ENCODE measurements at regions not wholly inside any gene's neighbourhood (a gene's known extent, or its start where the extent isn't known, plus 50 kb on each side); places are given as distances from the start of the nearest gene placed in this dataset.

DNA sequence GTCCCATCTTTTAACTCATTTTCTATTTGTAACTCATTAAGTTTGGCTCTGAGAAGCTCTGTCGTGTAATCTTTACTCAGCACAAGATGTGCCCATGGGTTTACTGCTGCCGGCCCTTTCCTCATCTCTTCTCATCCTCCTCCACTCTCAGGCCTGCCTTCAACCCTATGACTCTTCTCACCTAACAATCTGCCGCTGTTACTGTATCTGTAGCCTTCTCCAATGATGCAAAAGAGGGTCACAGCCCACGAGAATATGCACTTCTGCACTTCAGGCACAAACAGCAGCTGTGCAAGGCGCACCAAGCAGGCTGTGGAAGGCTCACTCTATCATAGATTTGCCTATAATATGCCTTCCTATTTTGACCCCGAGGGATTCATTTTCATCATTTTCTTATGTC lies 546.5 kb upstream of the GALNTL6 start:
- H2AFZ ChIP-seq, result peak overlapping the region; percentile 69
- H4K20me1 ChIP-seq (replicated peaks; ENCODE audit: insufficient read depth), result no peaks in the 10 kb centered on the region
- no peaks in the 10 kb centered on the region for H3K9me2 ChIP-seq (ENCODE audit: insufficient read depth)
- peaks cover 1% of the 10 kb centered on the region; the same call in 1 of the 3 replicates for H3K4me1 Mint-ChIP-seq
- no peaks in the 10 kb centered on the region for H3K27me3 ChIP-seq (ENCODE audit: insufficient read depth)
- H3K9me3 Mint-ChIP-seq, result no peaks in the 10 kb centered on the region
- no peaks in the 10 kb centered on the region for H3K36me3 Mint-ChIP-seq (ENCODE audit: low read depth)
- no peak for TF ChIP-seq CREB1 (CRISPR knock-in tag; IDR thresholded peaks at IDR 0.05; ENCODE audit: low read depth)
- TF ChIP-seq, protein P1, sequence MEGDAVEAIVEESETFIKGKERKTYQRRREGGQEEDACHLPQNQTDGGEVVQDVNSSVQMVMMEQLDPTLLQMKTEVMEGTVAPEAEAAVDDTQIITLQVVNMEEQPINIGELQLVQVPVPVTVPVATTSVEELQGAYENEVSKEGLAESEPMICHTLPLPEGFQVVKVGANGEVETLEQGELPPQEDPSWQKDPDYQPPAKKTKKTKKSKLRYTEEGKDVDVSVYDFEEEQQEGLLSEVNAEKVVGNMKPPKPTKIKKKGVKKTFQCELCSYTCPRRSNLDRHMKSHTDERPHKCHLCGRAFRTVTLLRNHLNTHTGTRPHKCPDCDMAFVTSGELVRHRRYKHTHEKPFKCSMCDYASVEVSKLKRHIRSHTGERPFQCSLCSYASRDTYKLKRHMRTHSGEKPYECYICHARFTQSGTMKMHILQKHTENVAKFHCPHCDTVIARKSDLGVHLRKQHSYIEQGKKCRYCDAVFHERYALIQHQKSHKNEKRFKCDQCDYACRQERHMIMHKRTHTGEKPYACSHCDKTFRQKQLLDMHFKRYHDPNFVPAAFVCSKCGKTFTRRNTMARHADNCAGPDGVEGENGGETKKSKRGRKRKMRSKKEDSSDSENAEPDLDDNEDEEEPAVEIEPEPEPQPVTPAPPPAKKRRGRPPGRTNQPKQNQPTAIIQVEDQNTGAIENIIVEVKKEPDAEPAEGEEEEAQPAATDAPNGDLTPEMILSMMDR (conservative IDR thresholded peaks at IDR 0.05; ENCODE audit: low read depth in 2 of 2), result no peak
- TF ChIP-seq JUNB (IDR thresholded peaks at IDR 0.05; ENCODE audit: unreplicated experiment), result no peak
- TF ChIP-seq NANOG (IDR thresholded peaks at IDR 0.05; ENCODE audit: borderline replicate concordance), result no peak
- TF ChIP-seq, protein P2, sequence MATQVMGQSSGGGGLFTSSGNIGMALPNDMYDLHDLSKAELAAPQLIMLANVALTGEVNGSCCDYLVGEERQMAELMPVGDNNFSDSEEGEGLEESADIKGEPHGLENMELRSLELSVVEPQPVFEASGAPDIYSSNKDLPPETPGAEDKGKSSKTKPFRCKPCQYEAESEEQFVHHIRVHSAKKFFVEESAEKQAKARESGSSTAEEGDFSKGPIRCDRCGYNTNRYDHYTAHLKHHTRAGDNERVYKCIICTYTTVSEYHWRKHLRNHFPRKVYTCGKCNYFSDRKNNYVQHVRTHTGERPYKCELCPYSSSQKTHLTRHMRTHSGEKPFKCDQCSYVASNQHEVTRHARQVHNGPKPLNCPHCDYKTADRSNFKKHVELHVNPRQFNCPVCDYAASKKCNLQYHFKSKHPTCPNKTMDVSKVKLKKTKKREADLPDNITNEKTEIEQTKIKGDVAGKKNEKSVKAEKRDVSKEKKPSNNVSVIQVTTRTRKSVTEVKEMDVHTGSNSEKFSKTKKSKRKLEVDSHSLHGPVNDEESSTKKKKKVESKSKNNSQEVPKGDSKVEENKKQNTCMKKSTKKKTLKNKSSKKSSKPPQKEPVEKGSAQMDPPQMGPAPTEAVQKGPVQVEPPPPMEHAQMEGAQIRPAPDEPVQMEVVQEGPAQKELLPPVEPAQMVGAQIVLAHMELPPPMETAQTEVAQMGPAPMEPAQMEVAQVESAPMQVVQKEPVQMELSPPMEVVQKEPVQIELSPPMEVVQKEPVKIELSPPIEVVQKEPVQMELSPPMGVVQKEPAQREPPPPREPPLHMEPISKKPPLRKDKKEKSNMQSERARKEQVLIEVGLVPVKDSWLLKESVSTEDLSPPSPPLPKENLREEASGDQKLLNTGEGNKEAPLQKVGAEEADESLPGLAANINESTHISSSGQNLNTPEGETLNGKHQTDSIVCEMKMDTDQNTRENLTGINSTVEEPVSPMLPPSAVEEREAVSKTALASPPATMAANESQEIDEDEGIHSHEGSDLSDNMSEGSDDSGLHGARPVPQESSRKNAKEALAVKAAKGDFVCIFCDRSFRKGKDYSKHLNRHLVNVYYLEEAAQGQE (IDR thresholded peaks at IDR 0.05; ENCODE audit: unreplicated experiment), result no peak
- TF ChIP-seq, protein P3, sequence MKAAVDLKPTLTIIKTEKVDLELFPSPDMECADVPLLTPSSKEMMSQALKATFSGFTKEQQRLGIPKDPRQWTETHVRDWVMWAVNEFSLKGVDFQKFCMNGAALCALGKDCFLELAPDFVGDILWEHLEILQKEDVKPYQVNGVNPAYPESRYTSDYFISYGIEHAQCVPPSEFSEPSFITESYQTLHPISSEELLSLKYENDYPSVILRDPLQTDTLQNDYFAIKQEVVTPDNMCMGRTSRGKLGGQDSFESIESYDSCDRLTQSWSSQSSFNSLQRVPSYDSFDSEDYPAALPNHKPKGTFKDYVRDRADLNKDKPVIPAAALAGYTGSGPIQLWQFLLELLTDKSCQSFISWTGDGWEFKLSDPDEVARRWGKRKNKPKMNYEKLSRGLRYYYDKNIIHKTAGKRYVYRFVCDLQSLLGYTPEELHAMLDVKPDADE (IDR thresholded peaks at IDR 0.05), result no peak
- TF ChIP-seq, protein P4, sequence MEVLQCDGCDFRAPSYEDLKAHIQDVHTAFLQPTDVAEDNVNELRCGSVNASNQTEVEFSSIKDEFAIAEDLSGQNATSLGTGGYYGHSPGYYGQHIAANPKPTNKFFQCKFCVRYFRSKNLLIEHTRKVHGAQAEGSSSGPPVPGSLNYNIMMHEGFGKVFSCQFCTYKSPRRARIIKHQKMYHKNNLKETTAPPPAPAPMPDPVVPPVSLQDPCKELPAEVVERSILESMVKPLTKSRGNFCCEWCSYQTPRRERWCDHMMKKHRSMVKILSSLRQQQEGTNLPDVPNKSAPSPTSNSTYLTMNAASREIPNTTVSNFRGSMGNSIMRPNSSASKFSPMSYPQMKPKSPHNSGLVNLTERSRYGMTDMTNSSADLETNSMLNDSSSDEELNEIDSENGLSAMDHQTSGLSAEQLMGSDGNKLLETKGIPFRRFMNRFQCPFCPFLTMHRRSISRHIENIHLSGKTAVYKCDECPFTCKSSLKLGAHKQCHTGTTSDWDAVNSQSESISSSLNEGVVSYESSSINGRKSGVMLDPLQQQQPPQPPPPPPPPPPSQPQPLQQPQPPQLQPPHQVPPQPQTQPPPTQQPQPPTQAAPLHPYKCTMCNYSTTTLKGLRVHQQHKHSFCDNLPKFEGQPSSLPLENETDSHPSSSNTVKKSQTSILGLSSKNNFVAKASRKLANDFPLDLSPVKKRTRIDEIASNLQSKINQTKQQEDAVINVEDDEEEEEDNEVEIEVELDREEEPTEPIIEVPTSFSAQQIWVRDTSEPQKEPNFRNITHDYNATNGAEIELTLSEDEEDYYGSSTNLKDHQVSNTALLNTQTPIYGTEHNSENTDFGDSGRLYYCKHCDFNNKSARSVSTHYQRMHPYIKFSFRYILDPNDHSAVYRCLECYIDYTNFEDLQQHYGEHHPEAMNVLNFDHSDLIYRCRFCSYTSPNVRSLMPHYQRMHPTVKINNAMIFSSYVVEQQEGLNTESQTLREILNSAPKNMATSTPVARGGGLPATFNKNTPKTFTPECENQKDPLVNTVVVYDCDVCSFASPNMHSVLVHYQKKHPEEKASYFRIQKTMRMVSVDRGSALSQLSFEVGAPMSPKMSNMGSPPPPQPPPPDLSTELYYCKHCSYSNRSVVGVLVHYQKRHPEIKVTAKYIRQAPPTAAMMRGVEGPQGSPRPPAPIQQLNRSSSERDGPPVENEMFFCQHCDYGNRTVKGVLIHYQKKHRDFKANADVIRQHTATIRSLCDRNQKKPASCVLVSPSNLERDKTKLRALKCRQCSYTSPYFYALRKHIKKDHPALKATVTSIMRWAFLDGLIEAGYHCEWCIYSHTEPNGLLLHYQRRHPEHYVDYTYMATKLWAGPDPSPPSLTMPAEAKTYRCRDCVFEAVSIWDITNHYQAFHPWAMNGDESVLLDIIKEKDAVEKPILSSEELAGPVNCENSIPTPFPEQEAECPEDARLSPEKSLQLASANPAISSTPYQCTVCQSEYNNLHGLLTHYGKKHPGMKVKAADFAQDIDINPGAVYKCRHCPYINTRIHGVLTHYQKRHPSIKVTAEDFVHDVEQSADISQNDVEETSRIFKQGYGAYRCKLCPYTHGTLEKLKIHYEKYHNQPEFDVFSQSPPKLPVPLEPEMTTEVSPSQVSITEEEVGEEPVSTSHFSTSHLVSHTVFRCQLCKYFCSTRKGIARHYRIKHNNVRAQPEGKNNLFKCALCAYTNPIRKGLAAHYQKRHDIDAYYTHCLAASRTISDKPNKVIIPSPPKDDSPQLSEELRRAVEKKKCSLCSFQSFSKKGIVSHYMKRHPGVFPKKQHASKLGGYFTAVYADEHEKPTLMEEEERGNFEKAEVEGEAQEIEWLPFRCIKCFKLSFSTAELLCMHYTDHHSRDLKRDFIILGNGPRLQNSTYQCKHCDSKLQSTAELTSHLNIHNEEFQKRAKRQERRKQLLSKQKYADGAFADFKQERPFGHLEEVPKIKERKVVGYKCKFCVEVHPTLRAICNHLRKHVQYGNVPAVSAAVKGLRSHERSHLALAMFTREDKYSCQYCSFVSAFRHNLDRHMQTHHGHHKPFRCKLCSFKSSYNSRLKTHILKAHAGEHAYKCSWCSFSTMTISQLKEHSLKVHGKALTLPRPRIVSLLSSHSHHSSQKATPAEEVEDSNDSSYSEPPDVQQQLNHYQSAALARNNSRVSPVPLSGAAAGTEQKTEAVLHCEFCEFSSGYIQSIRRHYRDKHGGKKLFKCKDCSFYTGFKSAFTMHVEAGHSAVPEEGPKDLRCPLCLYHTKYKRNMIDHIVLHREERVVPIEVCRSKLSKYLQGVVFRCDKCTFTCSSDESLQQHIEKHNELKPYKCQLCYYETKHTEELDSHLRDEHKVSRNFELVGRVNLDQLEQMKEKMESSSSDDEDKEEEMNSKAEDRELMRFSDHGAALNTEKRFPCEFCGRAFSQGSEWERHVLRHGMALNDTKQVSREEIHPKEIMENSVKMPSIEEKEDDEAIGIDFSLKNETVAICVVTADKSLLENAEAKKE (CRISPR knock-in tag; IDR thresholded peaks at IDR 0.05), result no peak
- no peak for TF ChIP-seq STAT1 (IDR thresholded peaks at IDR 0.05; ENCODE audit: unreplicated experiment)
- no peak for TF ChIP-seq ZNF331 (CRISPR knock-in tag; IDR thresholded peaks at IDR 0.05; ENCODE audit: low read depth)
- TF ChIP-seq ZNF114 (CRISPR knock-in tag; IDR thresholded peaks at IDR 0.05), result no peak
- no peak for TF ChIP-seq EZH2phosphoT487 (IDR thresholded peaks at IDR 0.05; ENCODE audit: unreplicated experiment)
- no peak for TF ChIP-seq POLR2AphosphoS5 (IDR thresholded peaks at IDR 0.05; ENCODE audit: low read depth)
- TF ChIP-seq EZH2 (IDR thresholded peaks at IDR 0.05; ENCODE audit: low read depth, unreplicated experiment), result no peak
- DNase-seq (ENCODE audit: low spot score) (no peak), ATAC-seq (no peak)
- no peaks in the 10 kb centered on the region for H3K79me2 ChIP-seq (replicated peaks; ENCODE audit: insufficient read depth)
- no peaks in the 10 kb centered on the region for H3F3A ChIP-seq (replicated peaks; ENCODE audit: low read depth)
- no peak overlapping the region for H3K4me3 ChIP-seq
- no peak overlapping the region for H3K27ac ChIP-seq (ENCODE audit: low read depth)
- no peaks in the 10 kb centered on the region for H3K36me3 ChIP-seq (ENCODE audit: insufficient read depth)
- H3K4me1 ChIP-seq (ENCODE audit: insufficient read depth), result no peaks in the 10 kb centered on the region; the same call in 1 of the 2 replicates
- no peaks in the 10 kb centered on the region for H3K27me3 Mint-ChIP-seq (ENCODE audit: insufficient read depth, low read depth, poor library complexity)
- no peak overlapping the region for H3K27ac Mint-ChIP-seq
- H3K4me3 Mint-ChIP-seq, result no peak overlapping the region
- no peak overlapping the region for H3K4me2 ChIP-seq

Data from GM23338 (cell line).